ENCODE measurements at regions not wholly inside any gene's neighbourhood (a gene's known extent, or its start where the extent isn't known, plus 50 kb on each side); places are given as distances from the start of the nearest gene placed in this dataset.
"Not testable (repeated sequence)": the region's sequence is repeated elsewhere in the genome, so short reads cannot be mapped to it uniquely, and the experiment has no call there.

- Mint-ChIP-seq H3K36me3 (no peaks in the 10 kb centered on the region), H3K27me3 (no peaks in the 10 kb centered on the region), H3K27ac (no peak overlapping the region), H3K4me1 (no peaks in the 10 kb centered on the region), H3K4me3 (no peak overlapping the region), H3K9me3 (peaks cover 3% of the 10 kb centered on the region)
- ATAC-seq (ENCODE audit: low read depth) (no peak), DNase-seq (no peak)
- POLR2A ChIA-PET, result no interaction called here
Observed at GRCh38 chr4:187668526-187669082, 327.0 kb upstream of the ZFP42 start.

- ATAC-seq (ENCODE audit: low read depth); H3K4me3 Mint-ChIP-seq; POLR2A ChIA-PET; H3K36me3 Mint-ChIP-seq; H3K27me3 Mint-ChIP-seq; H3K27ac Mint-ChIP-seq; H3K4me1 Mint-ChIP-seq; DNase-seq: not testable (repeated sequence)
- peaks cover 11% of the 10 kb centered on the region for H3K9me3 Mint-ChIP-seq
Observed at GRCh38 chr4:187671521-187671920, 324.1 kb upstream of the ZFP42 start.

DNA sequence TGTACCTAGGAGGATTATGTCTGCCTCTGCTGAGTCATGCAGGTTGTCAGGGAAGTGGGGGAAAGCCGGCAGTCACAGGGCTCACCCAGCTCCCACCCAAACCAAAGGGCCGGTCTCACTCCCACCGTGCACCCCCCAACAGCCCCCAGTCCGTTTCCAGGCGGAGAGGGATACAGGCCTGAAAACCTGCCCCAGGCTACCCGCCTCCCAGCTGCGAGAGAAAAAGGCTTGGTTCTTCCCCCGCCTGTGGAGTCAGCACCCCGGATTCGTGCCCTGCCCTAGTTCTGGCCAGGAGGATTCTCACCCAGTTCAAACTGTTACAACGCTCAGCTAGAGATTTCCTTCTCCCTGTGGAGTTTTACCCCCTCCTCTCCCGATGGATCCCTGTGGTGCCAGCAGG is 323.6 kb upstream of the ZFP42 start:
- DNase-seq; ATAC-seq (ENCODE audit: low read depth); H3K27me3 Mint-ChIP-seq; H3K4me3 Mint-ChIP-seq; POLR2A ChIA-PET; H3K27ac Mint-ChIP-seq; H3K36me3 Mint-ChIP-seq; H3K4me1 Mint-ChIP-seq: not testable (repeated sequence)
- peaks cover 13% of the 10 kb centered on the region for H3K9me3 Mint-ChIP-seq

DNA sequence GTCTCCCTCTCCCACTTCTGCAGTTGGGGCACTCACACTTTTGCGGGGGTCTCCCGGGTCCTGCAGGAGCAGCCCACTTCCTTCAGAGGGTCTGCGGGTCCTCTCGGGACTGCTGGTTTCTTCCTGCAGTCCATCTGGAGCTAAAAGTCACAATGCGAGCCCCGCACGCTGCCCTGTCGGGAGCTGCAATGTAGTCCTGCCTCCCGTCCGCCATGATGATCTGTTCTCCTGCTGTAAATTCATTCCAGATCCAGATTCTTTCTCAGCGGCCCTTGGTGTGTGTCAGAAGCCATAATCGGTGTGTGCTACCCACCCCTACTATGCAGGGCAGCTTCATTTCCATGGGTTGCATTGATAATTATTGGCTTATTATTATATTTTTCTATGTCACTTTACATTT is 323.0 kb upstream of the ZFP42 start:
- H3K27ac Mint-ChIP-seq; ATAC-seq (ENCODE audit: low read depth); DNase-seq; POLR2A ChIA-PET; H3K4me1 Mint-ChIP-seq; H3K27me3 Mint-ChIP-seq; H3K36me3 Mint-ChIP-seq; H3K4me3 Mint-ChIP-seq: not testable (repeated sequence)
- H3K9me3 Mint-ChIP-seq, result peaks cover 13% of the 10 kb centered on the region

GRCh38 chr4:187679450-187679849 is 316.1 kb upstream of the ZFP42 start:
- H3K36me3 Mint-ChIP-seq, result no peaks in the 10 kb centered on the region
- H3K4me1 Mint-ChIP-seq, result no peaks in the 10 kb centered on the region
- H3K27me3 Mint-ChIP-seq, result no peaks in the 10 kb centered on the region
- DNase-seq (no peak), ATAC-seq (ENCODE audit: low read depth) (no peak)
- POLR2A ChIA-PET, result no interaction called here
- H3K9me3 Mint-ChIP-seq, result peaks cover 14% of the 10 kb centered on the region
- no peak overlapping the region for H3K4me3 Mint-ChIP-seq
- H3K27ac Mint-ChIP-seq, result no peak overlapping the region

DNA sequence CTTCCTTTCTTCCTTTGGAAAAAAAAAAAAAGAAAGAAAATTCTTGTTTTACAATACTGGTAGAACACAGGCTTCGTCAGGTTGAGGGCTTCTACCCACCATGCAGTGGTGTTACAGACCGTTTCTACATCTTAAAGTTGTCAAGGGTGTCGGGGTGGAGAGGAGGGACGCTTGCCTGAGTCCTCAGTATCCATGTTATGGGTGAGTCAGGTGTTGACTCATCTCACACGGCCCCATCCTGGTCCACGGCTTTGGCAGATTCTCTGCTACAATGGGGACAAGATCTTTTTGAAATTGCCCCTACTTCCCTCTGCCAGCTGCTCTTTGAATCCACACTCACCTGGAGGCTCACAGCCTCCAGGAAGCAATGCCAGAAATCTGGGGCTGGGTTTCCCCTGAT is 310.3 kb upstream of the ZFP42 start:
- H3K4me3 Mint-ChIP-seq, result no peak overlapping the region
- no peaks in the 10 kb centered on the region for H3K36me3 Mint-ChIP-seq
- POLR2A ChIA-PET, result no interaction called here
- H3K4me1 Mint-ChIP-seq, result no peaks in the 10 kb centered on the region
- ATAC-seq (ENCODE audit: low read depth), result no peak
- no peak for DNase-seq
- H3K27me3 Mint-ChIP-seq, result no peaks in the 10 kb centered on the region
- H3K9me3 Mint-ChIP-seq, result peaks cover 2% of the 10 kb centered on the region
- H3K27ac Mint-ChIP-seq, result no peak overlapping the region

DNA sequence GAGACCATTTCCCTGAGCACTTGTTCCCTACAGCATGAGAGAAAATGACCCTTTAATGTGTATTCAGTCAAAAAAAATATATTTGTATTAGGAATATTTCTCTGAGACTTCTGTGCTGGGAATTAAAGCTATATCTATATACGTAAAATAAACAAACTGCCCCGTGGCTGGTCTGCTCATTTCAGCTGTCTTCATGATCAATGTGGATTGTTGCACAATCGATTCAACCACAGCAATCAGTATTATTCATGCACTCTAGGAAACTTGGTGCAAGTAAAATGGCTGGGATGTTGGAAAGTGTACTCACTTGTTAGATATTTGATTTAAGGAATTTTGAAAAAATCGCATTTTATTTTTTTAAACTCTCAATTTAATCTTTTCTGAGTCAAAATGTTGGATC is 307.9 kb upstream of the ZFP42 start:
- Mint-ChIP-seq H3K36me3 (no peaks in the 10 kb centered on the region), H3K4me1 (no peaks in the 10 kb centered on the region), H3K27ac (no peak overlapping the region), H3K9me3 (peaks cover 2% of the 10 kb centered on the region), H3K27me3 (no peaks in the 10 kb centered on the region), H3K4me3 (no peak overlapping the region)
- DNase-seq, result no peak
- ATAC-seq (ENCODE audit: low read depth), result no peak
- POLR2A ChIA-PET, result no interaction called here

GRCh38 chr4:187692626-187693025 is 302.9 kb upstream of the ZFP42 start:
- Mint-ChIP-seq H3K4me1 (no peaks in the 10 kb centered on the region), H3K9me3 (peaks cover 3% of the 10 kb centered on the region), H3K4me3 (no peak overlapping the region), H3K36me3 (no peaks in the 10 kb centered on the region), H3K27me3 (no peaks in the 10 kb centered on the region), H3K27ac (no peak overlapping the region)
- no peak for DNase-seq
- POLR2A ChIA-PET, result no interaction called here
- ATAC-seq (ENCODE audit: low read depth), result no peak

GRCh38 chr4:187695531-187695930 is 300.0 kb upstream of the ZFP42 start:
- DNase-seq; H3K27me3 Mint-ChIP-seq; H3K4me1 Mint-ChIP-seq; H3K4me3 Mint-ChIP-seq; H3K36me3 Mint-ChIP-seq; ATAC-seq (ENCODE audit: low read depth); H3K27ac Mint-ChIP-seq; POLR2A ChIA-PET; H3K9me3 Mint-ChIP-seq: not testable (repeated sequence)

- POLR2A ChIA-PET, result no interaction called here
- Mint-ChIP-seq H3K27me3 (no peaks in the 10 kb centered on the region), H3K36me3 (no peaks in the 10 kb centered on the region), H3K4me1 (no peaks in the 10 kb centered on the region), H3K27ac (no peak overlapping the region), H3K9me3 (peaks cover 10% of the 10 kb centered on the region), H3K4me3 (no peak overlapping the region)
- DNase-seq (no peak), ATAC-seq (ENCODE audit: low read depth) (no peak)
Observed at GRCh38 chr4:187711586-187711985, 284.0 kb upstream of the ZFP42 start.

- DNase-seq (no peak), ATAC-seq (ENCODE audit: low read depth) (no peak)
- H3K4me1 Mint-ChIP-seq, result no peaks in the 10 kb centered on the region
- no peak overlapping the region for H3K27ac Mint-ChIP-seq
- POLR2A ChIA-PET, result no interaction called here
- no peaks in the 10 kb centered on the region for H3K36me3 Mint-ChIP-seq
- H3K27me3 Mint-ChIP-seq, result no peaks in the 10 kb centered on the region
- H3K9me3 Mint-ChIP-seq, result no peaks in the 10 kb centered on the region
- H3K4me3 Mint-ChIP-seq, result no peak overlapping the region
Observed at GRCh38 chr4:187714957-187715356, 280.6 kb upstream of the ZFP42 start.

DNA sequence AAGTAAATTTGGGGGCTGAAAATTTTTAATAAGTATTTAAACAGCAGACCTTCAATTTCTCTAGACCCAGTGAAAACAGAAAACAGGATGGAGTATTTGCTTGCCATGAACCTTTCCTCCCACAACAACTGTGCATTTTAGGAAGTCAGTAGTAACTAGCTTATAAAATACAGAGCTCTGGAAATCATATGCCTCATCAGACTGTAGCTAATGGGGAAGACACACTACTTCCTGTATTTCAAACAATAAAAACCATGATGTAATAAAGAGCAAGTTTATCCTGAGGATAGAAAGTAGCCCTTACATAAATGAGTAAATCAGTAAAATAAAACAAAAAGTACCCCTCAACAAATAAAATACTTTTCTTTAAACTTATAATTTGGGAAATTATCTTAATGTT is 280.1 kb upstream of the ZFP42 start:
- Mint-ChIP-seq H3K36me3 (no peaks in the 10 kb centered on the region), H3K4me1 (no peaks in the 10 kb centered on the region), H3K4me3 (no peak overlapping the region), H3K27me3 (no peaks in the 10 kb centered on the region), H3K9me3 (no peaks in the 10 kb centered on the region), H3K27ac (no peak overlapping the region)
- ATAC-seq (ENCODE audit: low read depth) (no peak), DNase-seq (no peak)
- POLR2A ChIA-PET, result no interaction called here

DNA sequence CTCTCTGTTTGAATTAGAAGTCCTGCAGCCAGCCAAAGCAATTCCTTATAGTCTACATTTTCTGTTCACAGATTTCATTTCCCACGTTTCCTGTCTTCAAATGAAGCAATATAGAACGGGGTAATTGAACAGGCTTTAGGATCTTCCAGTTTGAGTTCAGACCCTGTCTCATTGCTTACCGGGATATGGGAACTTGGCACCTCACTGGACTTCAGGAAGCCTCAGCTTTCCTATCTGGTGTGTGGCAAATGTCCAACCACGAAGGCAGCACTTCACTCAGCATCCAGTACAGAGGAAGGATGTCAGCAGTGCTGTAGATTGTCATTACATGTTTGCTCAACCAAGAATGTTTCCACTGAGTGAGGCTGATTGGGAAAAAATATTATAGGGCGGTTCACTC is 271.1 kb upstream of the ZFP42 start:
- no peak for ATAC-seq (ENCODE audit: low read depth)
- H3K36me3 Mint-ChIP-seq, result no peaks in the 10 kb centered on the region
- POLR2A ChIA-PET, result no interaction called here
- H3K27me3 Mint-ChIP-seq, result no peaks in the 10 kb centered on the region
- no peaks in the 10 kb centered on the region for H3K4me1 Mint-ChIP-seq
- DNase-seq, result no peak
- no peak overlapping the region for H3K4me3 Mint-ChIP-seq
- peaks cover 4% of the 10 kb centered on the region for H3K9me3 Mint-ChIP-seq
- H3K27ac Mint-ChIP-seq, result no peak overlapping the region

GRCh38 chr4:187726485-187726884 is 269.1 kb upstream of the ZFP42 start:
- ATAC-seq (ENCODE audit: low read depth), result no peak
- Mint-ChIP-seq H3K4me3 (no peak overlapping the region), H3K4me1 (no peaks in the 10 kb centered on the region)

DNA sequence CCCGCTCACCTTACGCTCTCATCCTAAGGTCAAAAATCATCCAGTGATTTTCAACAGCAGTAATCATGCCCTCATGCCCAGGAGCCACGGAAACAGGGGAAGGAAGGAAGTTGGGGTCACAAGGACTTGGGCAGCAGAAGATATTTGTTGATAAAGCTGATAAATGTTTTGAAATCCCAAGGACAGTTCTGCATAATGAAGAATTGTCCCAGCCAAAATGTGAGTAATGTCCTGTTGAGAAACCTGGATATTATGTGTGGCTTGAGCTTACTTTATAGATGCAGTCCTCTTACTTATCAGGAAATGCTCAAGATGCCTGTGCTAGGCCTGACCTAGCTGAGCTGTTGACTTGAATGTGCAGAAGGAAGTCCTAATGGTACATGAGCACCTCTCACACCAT is 263.0 kb upstream of the ZFP42 start:
- ATAC-seq (ENCODE audit: low read depth), result no peak
- POLR2A ChIA-PET, result no interaction called here
- H3K27me3 Mint-ChIP-seq, result no peaks in the 10 kb centered on the region
- DNase-seq, result no peak
- peaks cover 6% of the 10 kb centered on the region for H3K9me3 Mint-ChIP-seq
- H3K4me3 Mint-ChIP-seq, result no peak overlapping the region
- no peaks in the 10 kb centered on the region for H3K36me3 Mint-ChIP-seq
- H3K27ac Mint-ChIP-seq, result no peak overlapping the region
- no peaks in the 10 kb centered on the region for H3K4me1 Mint-ChIP-seq

More at GRCh38 chr4:187726485-187726884, 269.1 kb upstream of the ZFP42 start:
- POLR2A ChIA-PET, result no interaction called here
- H3K36me3 Mint-ChIP-seq, result no peaks in the 10 kb centered on the region
- H3K27me3 Mint-ChIP-seq, result no peaks in the 10 kb centered on the region
- no peak for DNase-seq
- peaks cover 4% of the 10 kb centered on the region for H3K9me3 Mint-ChIP-seq
- no peak overlapping the region for H3K27ac Mint-ChIP-seq

Measured in activated naive CD8-positive, alpha-beta T cell treated with anti-CD3 and anti-CD28 coated beads, Interleukin-2, amount 10 ng/mL, durations not matched to agents 7 days and 5 days (primary cell).